ENCODE measurements at regions not wholly inside any gene's neighbourhood (a gene's known extent, or its start where the extent isn't known, plus 50 kb on each side); places are given as distances from the start of the nearest gene placed in this dataset.

DNA sequence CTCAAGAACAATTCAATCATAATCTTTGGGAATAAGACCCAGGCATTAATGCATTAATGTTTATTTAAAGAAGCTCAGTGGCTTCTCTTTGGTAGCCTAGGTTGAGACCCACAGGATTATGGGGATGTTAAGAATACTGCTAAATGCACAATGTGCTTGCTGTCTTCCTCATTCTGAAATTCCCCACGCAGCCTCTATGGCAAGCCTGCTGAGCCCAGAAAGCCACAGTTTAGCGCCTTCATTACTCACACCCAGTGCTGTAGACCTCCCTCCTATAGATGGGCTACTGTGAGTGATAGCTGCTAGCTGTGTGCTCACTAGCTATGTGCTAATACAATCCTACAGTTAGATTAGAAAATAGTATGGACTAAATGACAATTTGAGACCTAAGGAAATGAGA is 90.6 kb downstream of the TNFSF13B start:
- no peak for DNase-seq

DNA sequence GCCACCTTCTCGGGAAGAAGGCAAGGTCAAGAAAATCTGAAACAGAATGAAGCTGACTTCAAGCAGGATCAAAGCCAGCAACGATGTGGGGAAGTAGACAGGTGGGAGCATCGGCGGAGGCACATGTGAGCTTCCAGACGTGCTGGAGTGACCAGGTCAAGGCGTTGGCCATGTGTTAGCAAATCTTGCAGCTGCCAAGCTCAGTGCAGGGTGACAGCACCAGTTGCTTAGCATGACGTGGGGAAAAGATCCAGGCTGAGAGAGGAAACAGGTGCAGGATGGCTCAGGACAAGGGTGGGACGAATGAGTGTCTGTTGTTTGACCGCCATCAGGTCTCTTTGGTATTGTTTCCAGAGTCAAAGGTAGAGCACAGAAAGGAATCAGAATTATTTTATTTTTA is 92.3 kb downstream of the TNFSF13B start:
- no peak for DNase-seq

DNA sequence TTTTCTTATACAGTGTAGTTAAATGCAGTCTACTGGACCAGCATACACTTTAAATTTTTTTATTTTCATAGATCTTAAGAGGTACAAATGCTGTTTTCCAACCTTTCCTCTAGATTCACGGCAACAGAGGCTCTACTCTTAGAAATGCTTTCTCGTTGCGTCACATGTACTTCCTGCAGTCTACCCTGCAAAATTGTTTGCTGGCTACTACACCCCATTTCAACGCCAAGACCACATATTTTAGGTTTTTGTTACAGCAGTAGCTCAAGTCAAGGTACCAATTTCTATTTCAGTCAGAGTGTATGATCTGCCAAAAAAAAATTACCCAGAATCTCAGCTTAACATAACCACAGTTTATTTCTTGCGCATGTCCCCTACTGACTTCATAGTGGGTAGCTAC is 94.1 kb downstream of the TNFSF13B start:
- no peak for DNase-seq

DNA sequence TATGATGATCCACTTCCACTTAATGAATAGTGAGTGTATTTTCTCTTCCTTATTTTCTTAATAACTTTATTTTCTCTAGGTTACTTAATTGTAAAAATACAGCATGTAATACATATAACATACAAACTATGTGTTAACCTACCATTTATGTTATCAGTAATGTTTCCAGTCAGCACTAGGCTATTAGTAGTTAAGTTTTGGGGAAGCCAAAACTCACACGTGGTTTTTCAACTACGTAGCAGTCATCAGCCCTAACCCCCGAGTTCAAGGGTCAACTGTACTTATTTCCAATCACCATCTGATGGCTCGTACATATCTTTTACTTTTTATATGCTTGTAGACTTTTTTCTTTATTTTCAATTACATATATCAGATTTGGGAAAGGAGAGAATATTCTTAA is 95.7 kb downstream of the TNFSF13B start:
- DNase-seq: no peak

- no peak for DNase-seq
These were observed 98.9 kb downstream of the TNFSF13B start for GRCh38 chr13:108368250-108368905.

DNA sequence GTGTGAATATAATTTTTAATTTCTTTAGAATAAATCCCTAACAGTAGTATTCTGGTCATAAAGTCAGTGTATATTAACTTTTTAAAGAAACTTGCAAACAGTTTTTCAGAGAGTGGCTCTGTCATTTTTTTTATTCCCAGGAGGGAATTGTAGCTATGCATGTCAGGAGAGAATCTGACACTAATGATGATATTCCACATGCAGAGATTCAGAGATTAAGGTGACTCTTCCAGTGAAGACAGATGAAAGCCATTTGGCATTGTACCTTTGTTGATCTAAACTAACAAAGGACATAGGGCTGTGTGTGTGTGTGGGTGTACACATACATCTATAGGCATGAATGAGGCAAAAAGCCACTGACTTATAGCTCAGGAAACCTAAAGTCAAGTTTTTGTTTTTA is 99.9 kb downstream of the TNFSF13B start:
- no peak for DNase-seq

DNA sequence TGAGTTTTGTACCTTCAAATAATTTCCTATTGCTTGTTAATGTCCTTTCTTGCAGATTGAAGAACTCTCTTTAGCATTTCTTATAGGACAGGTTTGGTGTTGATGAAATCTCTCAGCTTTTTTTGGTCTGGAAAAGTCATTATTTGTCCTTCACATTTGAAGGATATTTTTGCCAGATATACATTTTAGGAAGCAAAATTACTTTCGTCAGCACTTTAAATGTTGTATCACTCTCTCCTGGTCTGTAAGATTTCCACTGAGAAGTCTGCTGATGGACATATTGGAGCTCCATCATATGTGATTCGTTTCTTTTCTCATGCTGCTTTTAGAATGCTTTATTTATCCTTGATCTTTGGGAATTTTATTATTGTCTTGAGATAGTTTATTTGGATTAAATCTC is 105.5 kb downstream of the TNFSF13B start:
- DNase-seq: no peak

DNA sequence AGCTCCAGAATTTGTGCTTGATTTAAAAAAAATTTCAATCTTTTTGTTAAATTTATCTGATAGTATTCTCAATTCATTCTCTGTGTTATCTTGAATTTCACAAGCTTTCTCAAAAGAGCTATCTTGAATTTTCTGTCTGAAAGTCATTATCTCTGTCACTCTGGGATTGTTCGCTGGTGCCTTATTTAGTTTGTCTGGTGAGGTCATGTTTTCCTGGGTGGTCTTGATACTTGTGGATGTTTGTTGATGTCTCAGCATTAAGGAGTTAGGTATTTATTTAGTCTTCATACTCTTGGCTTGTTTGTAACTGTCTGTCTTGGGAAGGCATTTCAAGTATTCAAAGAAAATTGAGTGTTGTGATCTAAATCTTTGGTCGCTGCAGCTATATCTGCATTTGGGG is 106.3 kb downstream of the TNFSF13B start:
- no peak for DNase-seq

DNA sequence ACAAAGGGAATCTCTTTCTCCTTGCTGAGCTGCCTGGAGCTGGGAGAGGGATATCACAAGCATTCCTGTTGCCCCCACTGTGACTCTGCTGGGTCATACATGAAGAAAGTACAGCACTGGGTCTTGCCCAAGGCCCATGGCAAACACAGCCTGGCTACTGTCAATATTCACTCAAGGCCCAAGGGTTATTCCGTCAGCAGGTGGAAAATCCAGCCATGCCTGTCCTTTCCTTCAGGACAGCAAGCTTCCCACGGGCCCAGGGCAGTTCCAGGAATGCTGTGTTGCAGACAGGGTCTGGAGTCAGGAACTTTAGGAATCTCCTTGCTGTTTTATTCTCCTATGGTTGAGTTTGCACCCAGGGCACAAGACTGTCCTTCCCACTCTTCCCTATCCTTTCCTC is 106.8 kb downstream of the TNFSF13B start:
- DNase-seq: no peak

DNA sequence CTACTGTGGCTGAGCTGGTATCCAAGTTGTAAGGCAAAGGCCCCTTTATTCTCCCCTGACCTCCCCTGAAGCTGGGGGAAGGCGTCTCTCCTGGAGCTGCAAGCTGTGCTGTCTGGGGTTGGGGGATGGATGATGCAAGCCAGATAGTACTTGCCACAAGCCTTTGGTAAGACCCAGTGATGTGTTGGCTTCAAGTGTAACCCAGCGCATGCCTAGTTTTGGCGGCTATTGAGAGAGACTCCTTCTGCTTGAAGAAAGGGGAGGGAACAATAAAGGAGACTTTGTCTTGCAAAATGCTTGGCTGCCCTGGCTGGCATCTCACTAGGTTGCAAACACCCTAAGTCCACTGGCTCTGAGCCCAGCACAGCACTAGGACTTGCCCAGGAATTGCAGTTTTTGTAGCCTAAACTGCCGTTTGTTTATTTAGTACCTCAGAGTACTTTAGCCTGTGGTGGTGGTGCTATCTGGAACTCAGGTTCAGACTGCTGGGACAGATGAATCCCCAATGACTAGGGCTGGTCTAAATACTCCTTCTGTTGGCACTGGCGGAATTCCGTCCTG is 108.2 kb downstream of the TNFSF13B start:
- no peak for DNase-seq

DNA sequence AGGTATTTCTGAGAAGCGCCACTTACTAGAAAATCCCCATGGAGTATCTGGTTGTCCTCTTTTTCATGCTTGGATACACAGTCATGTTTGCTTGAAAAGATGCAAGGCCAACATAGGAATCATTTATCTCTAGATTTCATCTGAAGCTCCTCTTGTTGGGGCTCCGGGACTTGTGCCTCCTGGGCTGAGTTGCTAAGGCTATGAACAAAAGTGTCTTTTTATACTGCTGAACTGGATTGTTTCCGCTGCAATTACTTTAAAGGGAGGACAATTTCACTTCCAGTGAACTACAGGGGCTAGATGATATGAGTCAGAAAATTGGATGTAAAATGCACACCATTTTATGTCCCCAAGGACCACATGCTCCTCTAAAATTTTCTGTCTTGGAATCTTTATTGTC is 114.1 kb downstream of the TNFSF13B start:
- no peak for DNase-seq

GRCh38 chr13:108387156-108387555 is 117.6 kb downstream of the TNFSF13B start:
- DNase-seq: no peak

DNA sequence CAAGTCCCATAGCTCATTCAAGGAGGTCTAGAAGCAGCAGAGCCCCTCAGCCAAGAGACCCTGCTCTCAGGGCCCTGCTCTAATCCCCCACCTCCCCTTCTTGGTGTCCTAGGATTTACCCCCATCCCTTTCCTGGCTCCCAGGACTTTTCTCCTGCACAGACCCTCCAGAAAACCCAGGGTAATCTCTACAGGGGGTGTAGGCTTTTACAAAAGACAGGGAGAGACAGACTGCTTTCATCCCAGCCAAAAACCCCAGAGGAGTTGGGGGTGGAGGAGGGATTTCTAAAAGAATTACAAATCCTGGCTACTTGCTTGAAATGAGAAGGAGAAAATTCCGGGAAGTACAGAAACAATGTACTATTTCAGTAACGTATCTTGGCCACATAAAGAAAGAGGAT is 133.3 kb downstream of the TNFSF13B start:
- DNase-seq: no peak

DNA sequence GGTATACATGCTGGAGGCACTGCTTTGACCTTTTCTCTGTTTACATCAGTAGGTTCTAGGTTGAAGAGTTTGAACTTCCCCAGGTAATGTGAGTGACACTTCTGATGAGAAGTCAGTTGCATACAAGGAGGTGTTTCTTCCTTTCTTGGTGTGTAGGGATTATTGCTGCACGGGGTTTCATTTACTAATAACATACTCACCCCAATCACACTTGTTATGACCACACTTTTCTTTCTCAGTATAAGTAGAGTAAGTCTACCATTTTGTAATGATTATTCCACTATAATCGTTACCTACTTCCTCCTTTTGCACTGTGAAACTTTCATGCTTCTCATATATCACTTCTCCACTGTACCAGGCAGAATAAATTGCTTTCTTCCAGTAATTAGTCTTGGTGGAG is 138.0 kb downstream of the TNFSF13B start:
- DNase-seq: no peak

DNA sequence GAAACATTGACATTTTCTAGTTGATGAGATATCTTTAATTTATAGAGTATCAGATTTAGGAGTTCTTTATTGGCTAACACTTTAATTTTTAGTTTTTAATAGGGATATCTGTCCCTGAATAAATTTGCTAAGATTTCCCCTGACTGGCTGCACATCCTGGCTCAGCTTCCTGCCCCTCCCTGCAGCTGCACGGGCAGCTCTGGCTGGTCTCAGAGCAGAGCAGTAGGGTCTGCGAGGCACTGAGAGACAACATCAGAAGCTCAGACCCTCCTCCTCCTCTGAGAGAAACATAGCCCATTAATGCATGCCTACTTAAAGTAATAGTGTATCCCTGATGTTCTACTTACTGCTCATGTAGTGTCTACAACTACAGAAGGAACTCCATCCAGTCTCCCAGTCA is 139.2 kb downstream of the TNFSF13B start:
- DNase-seq: no peak

- no peak for DNase-seq
These were observed 140.2 kb downstream of the TNFSF13B start for GRCh38 chr13:108409730-108410129.

DNA sequence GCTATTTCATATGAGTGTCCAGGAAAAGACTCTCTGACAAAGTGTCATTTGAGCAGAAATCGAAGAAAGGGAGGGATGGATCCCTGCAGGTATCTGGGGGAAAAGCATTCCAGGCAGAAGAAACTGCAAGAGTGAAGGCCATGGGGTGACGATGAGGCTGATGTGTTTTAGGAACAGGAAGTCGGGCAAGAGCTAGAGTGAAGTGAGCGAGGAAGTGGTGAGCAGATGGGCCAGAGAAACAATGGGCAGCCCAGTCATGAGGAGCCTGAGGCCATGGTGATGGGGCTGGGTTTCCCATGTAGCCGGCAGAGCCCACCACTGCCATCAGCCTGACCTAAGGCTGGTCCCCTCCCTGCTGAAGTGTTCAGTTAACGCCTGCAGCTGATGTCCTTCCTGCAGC is 150.2 kb downstream of the TNFSF13B start:
- no peak for DNase-seq

DNA sequence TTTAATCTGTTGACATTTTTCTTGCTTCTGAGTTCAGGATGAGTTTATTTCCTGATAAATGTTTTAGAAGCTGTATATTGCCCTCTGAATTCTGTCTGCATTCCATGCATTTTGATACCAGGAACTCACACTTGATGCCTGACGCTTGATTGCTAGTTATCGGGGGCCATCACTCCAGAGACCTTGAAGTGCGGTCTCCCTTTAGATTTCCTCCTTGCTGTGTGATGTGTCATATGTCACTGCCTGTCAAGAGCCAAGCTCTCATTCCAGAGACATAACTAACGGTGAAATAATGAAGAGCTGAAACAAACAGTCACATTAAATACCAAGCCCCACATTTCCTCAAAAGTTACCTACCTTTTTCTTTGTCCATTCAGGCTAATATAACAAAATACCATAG is 155.5 kb downstream of the TNFSF13B start:
- DNase-seq: no peak

- DNase-seq: no peak
These were observed 157.4 kb downstream of the TNFSF13B start for GRCh38 chr13:108426893-108427292.

GRCh38 chr13:108427355-108427754 is 157.8 kb downstream of the TNFSF13B start:
- no peak for DNase-seq

DNA sequence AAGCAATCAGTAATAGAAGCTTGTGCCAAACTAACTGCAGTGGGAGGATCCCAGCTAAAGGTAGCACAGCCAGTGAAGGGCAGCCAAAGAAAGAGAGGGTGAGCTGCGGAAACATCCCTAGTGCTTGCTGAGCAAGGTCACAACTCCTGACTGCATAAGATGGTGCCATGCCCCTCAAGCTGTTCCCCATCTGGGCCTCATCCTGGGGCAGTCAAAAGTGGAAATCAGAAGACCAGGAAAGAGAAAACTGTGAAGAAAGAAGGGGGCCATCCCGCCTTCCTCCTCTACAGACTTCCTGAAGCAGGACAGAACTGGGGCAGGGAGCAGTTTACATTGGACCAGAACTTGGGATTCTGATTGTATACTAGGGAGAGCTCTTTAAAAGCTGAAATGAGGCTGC is 159.2 kb downstream of the TNFSF13B start:
- DNase-seq: no peak

GRCh38 chr13:108433976-108434755 is 164.6 kb downstream of the TNFSF13B start:
- no peak for DNase-seq

DNA sequence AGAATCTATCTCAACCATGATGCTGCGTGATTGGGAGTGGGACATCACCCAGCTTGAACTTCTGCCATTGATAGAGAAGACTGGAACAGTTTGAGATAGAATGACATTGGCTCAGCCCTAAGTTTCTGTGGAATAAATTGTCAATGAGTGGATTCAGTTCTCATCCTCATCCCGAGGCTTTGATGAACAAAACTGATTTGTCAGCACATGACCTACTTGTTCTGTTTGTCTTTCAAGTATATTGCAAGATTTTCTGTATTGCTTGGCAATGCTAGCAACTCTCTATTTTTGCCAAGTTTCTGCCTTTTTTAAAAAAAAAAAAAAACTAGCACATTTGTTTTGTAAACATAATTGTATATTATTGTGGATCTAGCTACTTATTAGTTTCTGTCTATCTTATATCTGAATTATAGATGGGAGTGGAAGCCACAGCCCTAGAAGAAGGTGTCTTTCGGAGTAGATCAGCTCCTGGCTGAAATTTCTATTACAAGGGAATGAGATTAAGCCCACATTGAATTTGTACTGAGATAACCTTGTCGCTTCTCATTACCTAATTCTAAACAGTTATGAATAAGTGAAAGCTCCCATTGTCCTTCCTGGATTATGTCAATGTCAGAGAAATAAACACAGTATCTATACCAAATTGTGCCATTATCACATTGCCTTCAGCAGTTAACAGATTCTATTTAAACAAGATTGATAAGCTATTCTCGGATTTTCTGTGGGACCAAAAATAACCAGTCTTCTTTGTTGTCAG is 166.1 kb downstream of the TNFSF13B start:
- DNase-seq: no peak

GRCh38 chr13:108437496-108437895 is 168.0 kb downstream of the TNFSF13B start:
- DNase-seq: no peak

All from NCI-H774 (cell line).